ENCODE measurements at regions not wholly inside any gene's neighbourhood (a gene's known extent, or its start where the extent isn't known, plus 50 kb on each side); places are given as distances from the start of the nearest gene placed in this dataset.

DNA sequence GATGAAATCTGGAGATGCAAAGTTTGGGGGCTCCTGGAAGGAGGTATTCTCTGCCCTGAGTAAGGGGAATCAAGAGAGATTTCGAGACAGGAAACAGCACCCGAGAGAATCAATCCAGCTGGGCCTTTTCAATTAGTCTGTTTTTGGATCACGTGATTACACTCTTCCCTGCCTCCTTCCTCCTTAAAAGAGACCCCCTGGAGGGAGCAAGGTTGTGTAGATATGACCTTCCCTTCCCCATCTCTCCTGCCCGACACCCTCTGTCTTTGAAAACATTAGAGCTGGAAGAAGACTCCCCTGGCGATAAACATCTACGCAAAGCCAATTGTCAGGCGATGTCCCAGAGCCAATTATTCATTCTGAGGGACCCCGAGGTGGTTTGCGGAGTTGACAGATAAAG is 407.9 kb downstream of the MIAT start:
- dilution Hi-C loops (cut with MboI; ENCODE audit: extremely low pct_ligation_motif_present, low sequenced_read_pairs) = no loop called here
- DNase-seq (ENCODE audit: low read depth, low spot score) = no peak
- no peak for FAIRE-seq

DNA sequence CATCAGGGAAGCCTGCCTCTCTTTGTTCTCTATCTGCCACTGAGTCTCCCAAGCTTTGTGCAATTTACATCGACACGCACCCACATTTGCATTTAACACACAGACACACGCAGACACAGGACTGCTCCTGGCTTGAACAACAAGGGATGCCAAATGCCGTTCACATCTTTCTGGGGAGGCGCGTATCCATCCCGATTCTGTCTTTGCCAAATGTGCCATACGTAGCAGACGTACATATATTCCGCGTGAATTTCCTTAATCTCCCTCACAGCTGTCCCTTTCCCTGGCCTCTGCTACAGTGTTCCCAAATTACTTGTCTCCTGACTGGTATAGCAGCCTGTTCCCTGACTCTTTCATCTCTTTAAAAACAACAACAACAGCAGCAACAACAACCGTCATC is 409.5 kb downstream of the MIAT start:
- TF ChIP-seq, protein P1, sequence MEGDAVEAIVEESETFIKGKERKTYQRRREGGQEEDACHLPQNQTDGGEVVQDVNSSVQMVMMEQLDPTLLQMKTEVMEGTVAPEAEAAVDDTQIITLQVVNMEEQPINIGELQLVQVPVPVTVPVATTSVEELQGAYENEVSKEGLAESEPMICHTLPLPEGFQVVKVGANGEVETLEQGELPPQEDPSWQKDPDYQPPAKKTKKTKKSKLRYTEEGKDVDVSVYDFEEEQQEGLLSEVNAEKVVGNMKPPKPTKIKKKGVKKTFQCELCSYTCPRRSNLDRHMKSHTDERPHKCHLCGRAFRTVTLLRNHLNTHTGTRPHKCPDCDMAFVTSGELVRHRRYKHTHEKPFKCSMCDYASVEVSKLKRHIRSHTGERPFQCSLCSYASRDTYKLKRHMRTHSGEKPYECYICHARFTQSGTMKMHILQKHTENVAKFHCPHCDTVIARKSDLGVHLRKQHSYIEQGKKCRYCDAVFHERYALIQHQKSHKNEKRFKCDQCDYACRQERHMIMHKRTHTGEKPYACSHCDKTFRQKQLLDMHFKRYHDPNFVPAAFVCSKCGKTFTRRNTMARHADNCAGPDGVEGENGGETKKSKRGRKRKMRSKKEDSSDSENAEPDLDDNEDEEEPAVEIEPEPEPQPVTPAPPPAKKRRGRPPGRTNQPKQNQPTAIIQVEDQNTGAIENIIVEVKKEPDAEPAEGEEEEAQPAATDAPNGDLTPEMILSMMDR (optimal IDR thresholded peaks at IDR 0.05 in 1 of 3, IDR thresholded peaks at IDR 0.05 in 1 of 3, conservative IDR thresholded peaks at IDR 0.05 in 1 of 3; ENCODE audit: extremely low read depth in 1 of 3, insufficient read depth in 2 of 3, low read length in 3 of 3) = no peak
- TF ChIP-seq EZH2 (IDR thresholded peaks at IDR 0.05; ENCODE audit: low read length) = no peak
- Histone ChIP-seq H3K9me3 (ENCODE audit: control insufficient read depth, low read depth, low read length) (no peaks in the 10 kb centered on the region), H3K4me1 (ENCODE audit: control insufficient read depth, extremely low read depth, insufficient read depth, low read length) (no peaks in the 10 kb centered on the region), H3K36me3 (ENCODE audit: control insufficient read depth in 2 of 2, extremely low read depth in 1 of 2, insufficient read depth in 2 of 2, low read length in 2 of 2) (no peaks in the 10 kb centered on the region), H3K9me1 (ENCODE audit: control insufficient read depth, extremely low read depth, insufficient read depth, low read length) (no peaks in the 10 kb centered on the region), H3K4me3 (ENCODE audit: control insufficient read depth in 2 of 3, extremely low read depth in 1 of 3, insufficient read depth in 2 of 3, low read depth in 1 of 3, low read length in 3 of 3) (no peak overlapping the region), H3K4me2 (ENCODE audit: control insufficient read depth, extremely low read depth, insufficient read depth, low read depth, low read length) (no peak overlapping the region), H3K27ac (ENCODE audit: control insufficient read depth, insufficient read depth, low read length) (no peak overlapping the region), H2AFZ (ENCODE audit: control insufficient read depth, low read length) (no peak overlapping the region), H3K79me2 (ENCODE audit: control insufficient read depth, insufficient read depth, low read length) (no peaks in the 10 kb centered on the region), H3K27me3 (ENCODE audit: control insufficient read depth, extremely low read depth, insufficient read depth, low read length) (peaks cover 25% of the 10 kb centered on the region), H3K9ac (ENCODE audit: control insufficient read depth, extremely low read depth, insufficient read depth, low read length) (no peak overlapping the region), H4K20me1 (ENCODE audit: control insufficient read depth, extremely low read depth, insufficient read depth, low read length) (peaks cover 2% of the 10 kb centered on the region)
- FAIRE-seq (no peak), DNase-seq (ENCODE audit: low read depth, low spot score) (no peak)
- dilution Hi-C loops (cut with MboI; ENCODE audit: extremely low pct_ligation_motif_present, low sequenced_read_pairs) = no loop called here

More for the DNA sequence above, 407.9 kb downstream of the MIAT start:
- Histone ChIP-seq H3K79me2 (ENCODE audit: control insufficient read depth, insufficient read depth, low read length) (no peaks in the 10 kb centered on the region), H3K9ac (ENCODE audit: control insufficient read depth, extremely low read depth, insufficient read depth, low read length) (no peak overlapping the region), H3K36me3 (ENCODE audit: control insufficient read depth in 2 of 2, extremely low read depth in 1 of 2, insufficient read depth in 2 of 2, low read length in 2 of 2) (no peaks in the 10 kb centered on the region), H3K27ac (ENCODE audit: control insufficient read depth, insufficient read depth, low read length) (no peak overlapping the region), H3K27me3 (ENCODE audit: control insufficient read depth, extremely low read depth, insufficient read depth, low read length) (peaks cover 25% of the 10 kb centered on the region), H3K9me1 (ENCODE audit: control insufficient read depth, extremely low read depth, insufficient read depth, low read length) (no peaks in the 10 kb centered on the region), H4K20me1 (ENCODE audit: control insufficient read depth, extremely low read depth, insufficient read depth, low read length) (peaks cover 2% of the 10 kb centered on the region), H3K9me3 (ENCODE audit: control insufficient read depth, low read depth, low read length) (no peaks in the 10 kb centered on the region), H3K4me3 (ENCODE audit: control insufficient read depth in 2 of 3, extremely low read depth in 1 of 3, insufficient read depth in 2 of 3, low read depth in 1 of 3, low read length in 3 of 3) (no peak overlapping the region), H3K4me2 (ENCODE audit: control insufficient read depth, extremely low read depth, insufficient read depth, low read depth, low read length) (no peak overlapping the region), H3K4me1 (ENCODE audit: control insufficient read depth, extremely low read depth, insufficient read depth, low read length) (no peaks in the 10 kb centered on the region), H2AFZ (ENCODE audit: control insufficient read depth, low read length) (no peak overlapping the region)
- no peak for TF ChIP-seq EZH2 (IDR thresholded peaks at IDR 0.05; ENCODE audit: low read length)
- TF ChIP-seq, protein P1 (optimal IDR thresholded peaks at IDR 0.05 in 1 of 3, IDR thresholded peaks at IDR 0.05 in 1 of 3, conservative IDR thresholded peaks at IDR 0.05 in 1 of 3; ENCODE audit: extremely low read depth in 1 of 3, insufficient read depth in 2 of 3, low read length in 3 of 3) = no peak

Data from keratinocyte (primary cell).